Neural cell (in vitro differentiated cells): ENCODE measurements at regions not wholly inside any gene's neighbourhood (a gene's known extent, or its start where the extent isn't known, plus 50 kb on each side); places are given as distances from the start of the nearest gene placed in this dataset.

Source experiments
- H2AFZ ChIP-seq: fragments of 200-600, 300-800 bp; sonication (generic), shearing (Covaris generic); 2 replicates; pipeline ENCODE4 v1.6.0; 2014; ENCODE audit warnings: low read depth, mild to moderate bottlenecking, antibody characterized with exemption, low read length, moderate library complexity
- H3F3A ChIP-seq: fragments of 200-600 bp; shearing (Covaris generic); 2 replicates; pipeline ENCODE4 v1.6.1; 2016; ENCODE audit warnings: mild to moderate bottlenecking, moderate library complexity, mixed read lengths, antibody characterized with exemption, low read length; ENCODE audit not compliant: insufficient read depth, poor library complexity, severe bottlenecking
- H3K27ac ChIP-seq: fragments of 200-600, 300-800 bp; sonication (generic), shearing (Covaris generic); 2 replicates; pipeline ENCODE4 v1.5.1; 2014; ENCODE audit warnings: mild to moderate bottlenecking, low read length, moderate library complexity
- H3K27me3 ChIP-seq: fragments of 300-800, 200-600 bp; sonication (generic), shearing (Covaris generic); 2 replicates; pipeline ENCODE4 v1.6.0; 2014; ENCODE audit warnings: mild to moderate bottlenecking, low read depth, low read length, moderate library complexity; ENCODE audit not compliant: insufficient read depth
- H3K36me3 ChIP-seq: fragments of 300-800, 200-600 bp; sonication (generic), shearing (Covaris generic); 2 replicates; pipeline ENCODE4 v1.5.1; 2014; ENCODE audit warnings: mild to moderate bottlenecking, antibody characterized with exemption, low read length, moderate library complexity; ENCODE audit not compliant: insufficient read depth
- H3K4me2 ChIP-seq: fragments of 300-800, 200-600 bp; sonication (generic), shearing (Covaris generic); 2 replicates; pipeline ENCODE4 v1.6.0; 2014; ENCODE audit warnings: mild to moderate bottlenecking, low read length
- H3K4me3 ChIP-seq: fragments of 300-800, 200-600 bp; sonication (generic), shearing (Covaris generic); 2 replicates; pipeline ENCODE4 v1.5.1; 2014; ENCODE audit warnings: mild to moderate bottlenecking, low read length, moderate library complexity
- H3K79me2 ChIP-seq: fragments of 200-600 bp; shearing (Covaris generic); replicated peaks from 2 replicates; pipeline ENCODE4 v1.6.0; 2014; ENCODE audit warnings: mild to moderate bottlenecking, low read length, moderate library complexity; ENCODE audit not compliant: insufficient read depth
- H3K9ac ChIP-seq: fragments of 300-800, 200-600 bp; sonication (generic), shearing (Covaris generic); 2 replicates; pipeline ENCODE4 v1.6.1; 2016; ENCODE audit warnings: mild to moderate bottlenecking, low read length, mixed read lengths
- H3K9me2 ChIP-seq: fragments of 200-600 bp; shearing (Covaris generic); 2 replicates; pipeline ENCODE4 v1.6.1; 2016; ENCODE audit warnings: mild to moderate bottlenecking, low read length, mixed read lengths; ENCODE audit not compliant: insufficient read depth
- H3K9me3 ChIP-seq: fragments of 200-600, 300-800 bp; sonication (generic), shearing (Covaris generic); 2 replicates; pipeline ENCODE4 v1.6.1; 2016; ENCODE audit warnings: mild to moderate bottlenecking, mixed run types, low read length, moderate library complexity, mixed read lengths
- H4K20me1 ChIP-seq: fragments of 200-600 bp; shearing (Covaris generic); 2 replicates; pipeline ENCODE4 v1.6.1; 2016; ENCODE audit warnings: mild to moderate bottlenecking, mixed run types; ENCODE audit not compliant: insufficient read depth
- EP300 ChIP-seq: fragments of 450-650 bp; conservative IDR thresholded peaks from 2 replicates; pipeline ENCODE4 v1.6.1; 2014; ENCODE audit warnings: antibody characterized with exemption, mild to moderate bottlenecking, moderate library complexity; ENCODE audit not compliant: poor library complexity, severe bottlenecking
- EZH2 ChIP-seq: fragments of 200-600, 300-800 bp; shearing (Covaris generic), sonication (generic); IDR thresholded peaks from 2 replicates; pipeline ENCODE4 v1.6.1; 2014; ENCODE audit warnings: antibody characterized with exemption, low read length, borderline replicate concordance, mild to moderate bottlenecking; ENCODE audit not compliant: insufficient read depth, poor library complexity, severe bottlenecking
- MXI1 ChIP-seq: fragments of 450-650 bp; conservative IDR thresholded peaks from 2 replicates; pipeline ENCODE4 v1.6.1; 2014; ENCODE audit warnings: antibody characterized with exemption, mild to moderate bottlenecking; ENCODE audit not compliant: poor library complexity, severe bottlenecking
- POLR2AphosphoS5 ChIP-seq: IDR thresholded peaks from 2 replicates; pipeline ENCODE4 v1.6.1; 2012
- RAD21 ChIP-seq: fragments of 450-650 bp; conservative IDR thresholded peaks from 2 replicates; pipeline ENCODE4 v1.6.1; 2014; ENCODE audit warnings: antibody characterized with exemption, mild to moderate bottlenecking, moderate library complexity
- REST ChIP-seq: IDR thresholded peaks from 2 replicates; pipeline ENCODE4 v1.6.1; 2012; ENCODE audit warnings: borderline replicate concordance
- SMC3 ChIP-seq: fragments of 450-650 bp; conservative IDR thresholded peaks from 2 replicates; pipeline ENCODE4 v1.6.1; 2014; ENCODE audit warnings: antibody characterized with exemption, mild to moderate bottlenecking, moderate library complexity; ENCODE audit not compliant: poor library complexity
- TAF1 ChIP-seq: IDR thresholded peaks from 2 replicates; pipeline ENCODE4 v1.6.1; 2012; ENCODE audit warnings: low read depth
- TF ChIP-seq, protein P1 (sequence below): fragments of 450-650 bp; IDR thresholded peaks from 2 replicates; pipeline ENCODE4 v1.5.1; 2014; ENCODE audit warnings: antibody characterized with exemption, mild to moderate bottlenecking, moderate library complexity; ENCODE audit not compliant: poor library complexity, severe bottlenecking

DNA sequence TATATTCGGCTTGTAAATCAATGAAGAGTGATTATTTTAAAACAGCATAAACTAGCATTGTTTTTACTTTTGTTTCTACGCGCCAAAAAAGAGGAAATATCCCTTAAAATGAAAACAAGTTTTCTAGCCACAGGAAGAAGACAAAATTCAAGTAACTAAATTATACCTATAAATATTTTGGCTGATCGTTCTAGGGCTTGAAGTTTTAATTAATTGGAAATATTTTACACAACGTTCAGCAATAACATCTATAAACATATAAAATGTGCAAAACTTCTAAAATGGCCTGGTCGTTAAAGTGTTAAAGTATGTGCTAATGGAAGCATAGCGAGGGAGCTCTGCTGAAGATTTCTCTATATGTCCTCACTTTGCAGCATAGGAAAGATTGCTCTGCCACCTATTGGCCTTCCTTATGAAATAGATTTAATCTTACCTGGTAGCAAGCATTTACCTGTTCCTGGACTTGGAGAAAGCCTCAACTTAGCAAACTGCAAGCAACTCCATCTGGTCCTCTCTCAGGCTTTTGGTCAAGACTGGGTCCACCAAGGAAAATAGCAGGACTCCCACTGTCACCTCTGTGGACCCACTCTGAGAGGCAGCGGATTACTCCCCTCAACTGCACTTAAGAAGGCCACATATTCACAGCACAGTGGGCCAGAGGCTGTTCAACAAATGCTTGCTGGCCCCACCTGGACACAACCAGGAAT is 351.3 kb upstream of the RUNX1 start:
- TF ChIP-seq SMC3 = peak; percentile 86
- no peak for TF ChIP-seq EP300
- TF ChIP-seq RAD21 = peak; percentile 87
- no peak for TF ChIP-seq REST
- no peak for TF ChIP-seq POLR2AphosphoS5
- no peak for TF ChIP-seq TAF1
- no peak for TF ChIP-seq MXI1
- TF ChIP-seq, protein P1, sequence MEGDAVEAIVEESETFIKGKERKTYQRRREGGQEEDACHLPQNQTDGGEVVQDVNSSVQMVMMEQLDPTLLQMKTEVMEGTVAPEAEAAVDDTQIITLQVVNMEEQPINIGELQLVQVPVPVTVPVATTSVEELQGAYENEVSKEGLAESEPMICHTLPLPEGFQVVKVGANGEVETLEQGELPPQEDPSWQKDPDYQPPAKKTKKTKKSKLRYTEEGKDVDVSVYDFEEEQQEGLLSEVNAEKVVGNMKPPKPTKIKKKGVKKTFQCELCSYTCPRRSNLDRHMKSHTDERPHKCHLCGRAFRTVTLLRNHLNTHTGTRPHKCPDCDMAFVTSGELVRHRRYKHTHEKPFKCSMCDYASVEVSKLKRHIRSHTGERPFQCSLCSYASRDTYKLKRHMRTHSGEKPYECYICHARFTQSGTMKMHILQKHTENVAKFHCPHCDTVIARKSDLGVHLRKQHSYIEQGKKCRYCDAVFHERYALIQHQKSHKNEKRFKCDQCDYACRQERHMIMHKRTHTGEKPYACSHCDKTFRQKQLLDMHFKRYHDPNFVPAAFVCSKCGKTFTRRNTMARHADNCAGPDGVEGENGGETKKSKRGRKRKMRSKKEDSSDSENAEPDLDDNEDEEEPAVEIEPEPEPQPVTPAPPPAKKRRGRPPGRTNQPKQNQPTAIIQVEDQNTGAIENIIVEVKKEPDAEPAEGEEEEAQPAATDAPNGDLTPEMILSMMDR = peak; percentile 83
- TF ChIP-seq EZH2 = no peak
- Histone ChIP-seq H3K9ac (no peak overlapping the region), H4K20me1 (no peaks in the 10 kb centered on the region), H3K9me2 (no peaks in the 10 kb centered on the region), H3F3A (no peaks in the 10 kb centered on the region), H3K79me2 (no peaks in the 10 kb centered on the region), H3K36me3 (no peaks in the 10 kb centered on the region), H3K9me3 (no peaks in the 10 kb centered on the region), H3K4me2 (no peak overlapping the region), H3K4me3 (no peak overlapping the region), H3K27ac (no peak overlapping the region), H3K27me3 (no peaks in the 10 kb centered on the region), H2AFZ (no peak overlapping the region)

- H3K9ac ChIP-seq = no peak overlapping the region
- H2AFZ ChIP-seq = no peak overlapping the region
- no peaks in the 10 kb centered on the region for H3K27me3 ChIP-seq
- H3K9me3 ChIP-seq = no peaks in the 10 kb centered on the region
- H3F3A ChIP-seq = no peaks in the 10 kb centered on the region
- no peaks in the 10 kb centered on the region for H4K20me1 ChIP-seq
- H3K4me2 ChIP-seq = no peak overlapping the region
- no peak overlapping the region for H3K27ac ChIP-seq
- no peaks in the 10 kb centered on the region for H3K36me3 ChIP-seq
- no peaks in the 10 kb centered on the region for H3K9me2 ChIP-seq
- H3K4me3 ChIP-seq = no peak overlapping the region
- TF ChIP-seq SMC3 (no peak), EP300 (no peak), RAD21 (no peak), REST (no peak), TAF1 (no peak), MXI1 (no peak), POLR2AphosphoS5 (no peak), EZH2 (no peak)
- TF ChIP-seq, protein P1 = no peak
- no peaks in the 10 kb centered on the region for H3K79me2 ChIP-seq
Measured at GRCh38 chr21:35399706-35400105, 350.6 kb upstream of the RUNX1 start.
